HG03159 (cell line): ENCODE measurements at regions not wholly inside any gene's neighbourhood (a gene's known extent, or its start where the extent isn't known, plus 50 kb on each side); places are given as distances from the start of the nearest gene placed in this dataset.
"Not testable (repeated sequence)": the region's sequence is repeated elsewhere in the genome, so short reads cannot be mapped to it uniquely, and the experiment has no call there.

ENCODE experiments used
- ATAC-seq: cut with Tn5 transposase; IDR thresholded peaks from one replicate; pipeline ENCODE4 v1.9.1; 2021; ENCODE audit warnings: mild to moderate bottlenecking, moderate library complexity; ENCODE audit not compliant: unreplicated experiment

GRCh38 chr3:110576960-110577359, 494.7 kb upstream of the NECTIN3 start:
- ATAC-seq = no peak

- ATAC-seq = no peak
These were observed 493.8 kb upstream of the NECTIN3 start for GRCh38 chr3:110577854-110578253.

- no peak for ATAC-seq
These were observed 491.6 kb upstream of the NECTIN3 start for GRCh38 chr3:110579840-110580550.

GRCh38 chr3:110583373-110583935, 488.2 kb upstream of the NECTIN3 start:
- no peak for ATAC-seq

GRCh38 chr3:110588906-110589305, 482.7 kb upstream of the NECTIN3 start:
- ATAC-seq = no peak

- no peak for ATAC-seq
These were observed 482.3 kb upstream of the NECTIN3 start for GRCh38 chr3:110589341-110589740.

GRCh38 chr3:110593749-110594148, 477.9 kb upstream of the NECTIN3 start:
- ATAC-seq = no peak

- ATAC-seq = no peak
These were observed 472.6 kb upstream of the NECTIN3 start for GRCh38 chr3:110598847-110599490.

- no peak for ATAC-seq
These were observed 463.1 kb upstream of the NECTIN3 start for GRCh38 chr3:110608566-110608965.

GRCh38 chr3:110612045-110612444, 459.6 kb upstream of the NECTIN3 start:
- ATAC-seq = no peak

GRCh38 chr3:110614186-110614585, 457.4 kb upstream of the NECTIN3 start:
- ATAC-seq = no peak

- ATAC-seq = no peak
These were observed 456.2 kb upstream of the NECTIN3 start for GRCh38 chr3:110615454-110615853.

GRCh38 chr3:110618512-110619226, 452.9 kb upstream of the NECTIN3 start:
- ATAC-seq = no peak

GRCh38 chr3:110620118-110620517, 451.5 kb upstream of the NECTIN3 start:
- ATAC-seq = no peak

- peak; percentile 65 for ATAC-seq
These were observed 448.0 kb upstream of the NECTIN3 start for GRCh38 chr3:110623571-110623970.

- no peak for ATAC-seq
These were observed 447.0 kb upstream of the NECTIN3 start for GRCh38 chr3:110624576-110624975.

- no peak for ATAC-seq
These were observed 446.3 kb upstream of the NECTIN3 start for GRCh38 chr3:110625201-110625747.

- not testable (repeated sequence) for ATAC-seq
These were observed 444.9 kb upstream of the NECTIN3 start for GRCh38 chr3:110626652-110627111.

GRCh38 chr3:110628650-110629301, 442.8 kb upstream of the NECTIN3 start:
- no peak for ATAC-seq

- ATAC-seq = no peak
These were observed 441.7 kb upstream of the NECTIN3 start for GRCh38 chr3:110629917-110630316.

GRCh38 chr3:110644203-110644602, 427.4 kb upstream of the NECTIN3 start:
- no peak for ATAC-seq
